ENCODE measurements at regions not wholly inside any gene's neighbourhood (a gene's known extent, or its start where the extent isn't known, plus 50 kb on each side); places are given as distances from the start of the nearest gene placed in this dataset.

DNA sequence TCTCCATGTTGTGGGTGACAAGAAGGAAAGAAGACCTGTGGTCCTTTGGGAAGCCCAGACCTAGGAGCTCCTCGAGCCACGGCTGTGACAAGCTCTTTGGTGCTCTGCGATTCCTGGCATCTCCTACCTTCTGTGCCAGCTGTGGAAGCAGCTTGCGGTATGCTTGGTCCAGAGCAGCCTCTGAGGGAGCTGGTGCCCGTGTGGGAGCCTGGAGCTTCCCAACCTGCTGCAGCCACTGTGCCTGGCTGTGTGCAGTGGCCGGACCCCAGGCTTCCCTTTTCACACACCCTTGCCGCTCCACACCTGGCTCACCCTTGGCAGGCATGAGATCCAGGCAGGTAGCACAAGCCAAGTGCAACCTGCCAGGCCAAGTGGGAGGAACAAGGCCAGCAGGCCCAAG lies 1328.6 kb upstream of the SLC39A10 start:
- intact Hi-C loops (cut with DNase I), result no loop called here
- H3K27me3 ChIP-seq, result no peaks in the 10 kb centered on the region
- peaks cover 0 to 11% of the 10 kb centered on the region in 2 donors for H3K9me3 ChIP-seq
- no peak for ATAC-seq
- no peak overlapping the region for H3K27ac ChIP-seq
- no peaks in the 10 kb centered on the region for H3K4me1 ChIP-seq
- no peak overlapping the region for H3K4me3 ChIP-seq
- TF ChIP-seq, protein P1, sequence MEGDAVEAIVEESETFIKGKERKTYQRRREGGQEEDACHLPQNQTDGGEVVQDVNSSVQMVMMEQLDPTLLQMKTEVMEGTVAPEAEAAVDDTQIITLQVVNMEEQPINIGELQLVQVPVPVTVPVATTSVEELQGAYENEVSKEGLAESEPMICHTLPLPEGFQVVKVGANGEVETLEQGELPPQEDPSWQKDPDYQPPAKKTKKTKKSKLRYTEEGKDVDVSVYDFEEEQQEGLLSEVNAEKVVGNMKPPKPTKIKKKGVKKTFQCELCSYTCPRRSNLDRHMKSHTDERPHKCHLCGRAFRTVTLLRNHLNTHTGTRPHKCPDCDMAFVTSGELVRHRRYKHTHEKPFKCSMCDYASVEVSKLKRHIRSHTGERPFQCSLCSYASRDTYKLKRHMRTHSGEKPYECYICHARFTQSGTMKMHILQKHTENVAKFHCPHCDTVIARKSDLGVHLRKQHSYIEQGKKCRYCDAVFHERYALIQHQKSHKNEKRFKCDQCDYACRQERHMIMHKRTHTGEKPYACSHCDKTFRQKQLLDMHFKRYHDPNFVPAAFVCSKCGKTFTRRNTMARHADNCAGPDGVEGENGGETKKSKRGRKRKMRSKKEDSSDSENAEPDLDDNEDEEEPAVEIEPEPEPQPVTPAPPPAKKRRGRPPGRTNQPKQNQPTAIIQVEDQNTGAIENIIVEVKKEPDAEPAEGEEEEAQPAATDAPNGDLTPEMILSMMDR (IDR thresholded peaks at IDR 0.05), result no peak
- H3K36me3 ChIP-seq, result no peaks in the 10 kb centered on the region
- DNase-seq, result peak in 1 of 4 donors; percentile 50

DNA sequence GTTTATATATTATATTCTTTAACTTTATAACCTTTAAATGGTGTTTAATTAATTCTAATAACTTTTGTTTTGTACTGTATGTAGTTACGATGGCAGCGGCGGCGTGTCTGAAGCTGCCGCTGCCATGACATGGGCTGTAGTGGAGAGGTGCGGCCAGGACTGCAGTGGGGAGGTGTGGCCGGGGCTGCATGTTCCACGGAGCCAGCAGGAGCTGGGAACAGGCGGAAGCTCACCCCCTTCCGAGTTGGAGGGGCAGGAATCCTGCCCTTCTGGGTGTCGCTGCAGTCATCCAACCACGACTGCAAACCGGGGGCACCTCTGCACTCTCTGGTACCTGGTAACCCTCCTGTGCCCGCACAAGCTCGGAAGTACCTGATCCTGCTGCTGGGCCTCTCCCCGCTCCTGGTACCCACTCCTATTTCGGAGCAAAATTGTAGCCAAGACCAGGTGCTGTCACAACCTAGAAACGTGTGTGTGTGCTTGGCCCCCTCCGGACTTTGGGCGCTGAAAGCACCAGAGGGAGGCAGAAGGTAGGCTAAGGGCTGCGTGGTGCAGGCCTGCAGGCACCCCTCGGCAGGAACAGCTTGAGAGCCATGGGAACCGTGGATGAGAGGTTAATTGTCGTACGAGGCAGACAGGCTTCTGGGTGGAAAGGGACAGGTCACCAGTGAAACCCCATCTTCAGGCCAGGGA lies 1329.7 kb upstream of the SLC39A10 start:
- DNase-seq (peak in 1 of 4 donors; percentile 28), ATAC-seq (no peak)
- no peak overlapping the region for H3K4me3 ChIP-seq
- no peaks in the 10 kb centered on the region for H3K27me3 ChIP-seq
- TF ChIP-seq, protein P1 (IDR thresholded peaks at IDR 0.05), result no peak
- H3K36me3 ChIP-seq, result no peaks in the 10 kb centered on the region
- intact Hi-C loops (cut with DNase I), result no loop called here
- no peaks in the 10 kb centered on the region for H3K4me1 ChIP-seq
- H3K27ac ChIP-seq, result no peak overlapping the region
- H3K9me3 ChIP-seq, result peaks cover 0 to 11% of the 10 kb centered on the region in 2 donors

DNA sequence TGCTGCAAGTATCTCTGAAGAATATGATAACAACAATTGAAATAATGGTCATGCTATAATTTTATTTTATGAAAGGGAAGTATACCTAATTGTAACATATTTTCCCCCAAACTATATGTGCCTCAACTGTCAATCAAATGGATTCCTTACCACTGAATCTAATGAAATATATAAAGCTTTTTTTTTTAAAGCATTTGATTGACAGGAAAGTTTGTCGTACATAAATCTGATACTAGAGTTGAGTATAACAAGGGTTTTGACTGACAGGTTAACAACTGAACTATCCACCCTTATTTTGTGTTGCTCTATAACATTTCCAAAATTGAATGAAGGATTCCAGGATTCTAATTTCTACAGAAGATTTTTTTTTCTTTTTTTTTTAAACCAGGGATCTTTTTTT lies 1333.3 kb upstream of the SLC39A10 start:
- DNase-seq (no peak), ATAC-seq (no peak)
- H3K36me3 ChIP-seq, result no peaks in the 10 kb centered on the region
- intact Hi-C loops (cut with DNase I), result no loop called here
- no peaks in the 10 kb centered on the region for H3K4me1 ChIP-seq
- no peak overlapping the region for H3K4me3 ChIP-seq
- peaks cover 0 to 11% of the 10 kb centered on the region in 2 donors for H3K9me3 ChIP-seq
- H3K27ac ChIP-seq, result no peak overlapping the region
- TF ChIP-seq, protein P1 (IDR thresholded peaks at IDR 0.05), result no peak
- no peaks in the 10 kb centered on the region for H3K27me3 ChIP-seq

DNA sequence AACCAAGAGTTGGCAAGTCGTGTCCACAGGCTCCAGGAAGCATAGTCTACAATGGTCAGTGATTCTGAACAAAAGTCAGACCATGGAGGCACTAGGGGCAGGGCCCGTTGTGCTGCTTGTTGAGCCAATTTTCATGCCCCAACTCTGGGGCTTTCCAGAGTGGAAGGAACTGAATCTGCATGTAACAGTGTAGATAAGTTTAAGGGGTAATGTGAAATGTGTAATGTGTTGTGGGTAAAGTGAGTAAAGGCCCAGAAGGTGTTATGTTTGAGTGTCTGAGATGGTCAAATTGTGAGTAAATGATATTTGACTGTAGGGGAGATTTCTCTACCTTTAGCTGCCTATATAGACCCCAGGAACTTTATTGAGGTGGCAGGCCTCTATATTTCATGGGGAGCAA lies 1336.5 kb upstream of the SLC39A10 start:
- Histone ChIP-seq H3K36me3 (no peaks in the 10 kb centered on the region), H3K9me3 (no peaks in the 10 kb centered on the region), H3K27ac (no peak overlapping the region), H3K4me1 (no peaks in the 10 kb centered on the region), H3K4me3 (no peak overlapping the region), H3K27me3 (no peaks in the 10 kb centered on the region)
- TF ChIP-seq, protein P1 (IDR thresholded peaks at IDR 0.05), result no peak
- intact Hi-C loops (cut with DNase I), result no loop called here
- ATAC-seq, result no peak
- no peak for DNase-seq

DNA sequence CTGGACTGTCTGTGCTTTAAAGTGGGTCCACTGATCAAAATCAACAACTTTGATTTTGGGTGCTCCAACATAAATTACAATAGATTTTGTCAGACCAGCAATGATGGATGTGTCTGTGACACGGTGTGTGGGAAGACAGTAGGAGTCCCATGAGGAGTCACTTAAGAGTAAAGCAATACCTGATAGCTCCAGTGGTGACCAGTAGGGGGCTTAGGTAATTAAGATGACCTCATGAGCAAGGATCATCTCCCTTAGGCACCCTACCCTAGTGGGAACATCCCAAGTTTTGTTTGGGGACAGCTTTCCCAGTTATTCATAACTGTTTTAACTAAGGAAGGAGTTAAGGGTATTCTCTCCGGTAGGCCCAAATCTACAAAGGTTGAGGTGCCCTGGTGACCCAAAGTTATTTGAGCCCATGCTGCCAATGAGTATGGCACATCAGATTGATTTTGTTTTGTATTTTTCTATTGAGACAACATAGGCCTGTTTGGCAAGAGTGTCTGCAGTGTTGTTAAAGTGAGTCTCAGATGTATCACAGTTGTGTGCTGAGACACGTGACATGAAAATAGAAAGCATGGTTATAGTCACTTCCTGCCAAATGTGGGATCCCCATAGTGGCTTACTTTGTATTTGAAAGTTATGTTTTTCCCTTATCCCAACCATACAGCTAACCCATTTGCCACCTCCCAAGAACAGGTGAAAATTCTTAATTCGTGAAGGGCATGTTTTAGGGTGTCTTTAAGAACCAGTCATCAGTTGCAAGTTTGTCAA lies 1337.6 kb upstream of the SLC39A10 start:
- Histone ChIP-seq H3K27me3 (no peaks in the 10 kb centered on the region), H3K4me3 (no peak overlapping the region), H3K27ac (no peak overlapping the region), H3K9me3 (no peaks in the 10 kb centered on the region), H3K36me3 (no peaks in the 10 kb centered on the region), H3K4me1 (no peaks in the 10 kb centered on the region)
- ATAC-seq (no peak), DNase-seq (no peak)
- intact Hi-C loops (cut with DNase I), result no loop called here
- TF ChIP-seq, protein P1 (IDR thresholded peaks at IDR 0.05), result no peak

Data from left lung (tissue), 4 donors.